OCI-LY7 (cell line): ENCODE measurements at regions not wholly inside any gene's neighbourhood (a gene's known extent, or its start where the extent isn't known, plus 50 kb on each side); places are given as distances from the start of the nearest gene placed in this dataset.

Experiments
- BruUV-seq: library from RNA; stranded (reverse); fragments of 400-500 nt; replicated peaks from 2 replicates; lab custom pipeline; 2021; lab: Mats Ljungman, UMichigan
- CTCF ChIA-PET: fragments of 300-600 bp; sonication (Branson Sonifier 250); formaldehyde crosslinking; loops from one replicate; lab custom pipeline; 2022; ENCODE audit warnings: antibody characterized with exemption; ENCODE audit not compliant: unreplicated experiment; lab: Charles Lee
- POLR2A ChIA-PET: fragments of 300-600 bp; sonication (Branson Sonifier 250); formaldehyde crosslinking; loops from one replicate; lab custom pipeline; 2022; ENCODE audit warnings: antibody characterized with exemption; lab: Charles Lee
- DNase-seq: peaks from one replicate; pipeline ENCODE4 v3.0.0-alpha.2; 2015; ENCODE audit warnings: low spot score
- H2AFZ ChIP-seq: fragments of 200-600 bp; sonication (generic), shearing (Covaris generic); 2 replicates; pipeline ENCODE4 v1.6.1; 2014; ENCODE audit warnings: mild to moderate bottlenecking, antibody characterized with exemption, low read length, moderate library complexity
- H3K27ac ChIP-seq: fragments of 200-600 bp; sonication (generic); 2 replicates; pipeline ENCODE4 v1.5.1; 2014; ENCODE audit warnings: mixed run types, low read depth, mild to moderate bottlenecking, moderate library complexity, low read length, inconsistent platforms; ENCODE audit not compliant: poor library complexity, severe bottlenecking
- H3K36me3 ChIP-seq: fragments of 200-600 bp; sonication (generic); 2 replicates; pipeline ENCODE4 v1.6.1; 2014; ENCODE audit warnings: mild to moderate bottlenecking, antibody characterized with exemption, low read length, moderate library complexity, mixed read lengths; ENCODE audit not compliant: insufficient read depth
- H3K4me1 ChIP-seq: fragments of 200-600 bp; sonication (generic); 2 replicates; pipeline ENCODE4 v1.5.1; 2014; ENCODE audit warnings: mild to moderate bottlenecking, low read length; ENCODE audit not compliant: insufficient read depth, poor library complexity, severe bottlenecking
- H3K4me2 ChIP-seq: fragments of 200-600 bp; sonication (generic); 2 replicates; pipeline ENCODE4 v1.6.1; 2014; ENCODE audit warnings: mild to moderate bottlenecking, low read length
- H3K4me3 ChIP-seq: fragments of 200-600 bp; sonication (generic); 2 replicates; pipeline ENCODE4 v1.5.1; 2014; ENCODE audit warnings: mild to moderate bottlenecking, low read depth, low read length; ENCODE audit not compliant: poor library complexity, severe bottlenecking
- H3K79me2 ChIP-seq: fragments of 200-600 bp; sonication (generic); 2 replicates; pipeline ENCODE4 v1.6.1; 2016; ENCODE audit warnings: low read depth, mild to moderate bottlenecking, low read length, moderate library complexity, mixed read lengths; ENCODE audit not compliant: insufficient read depth
- H3K9me2 ChIP-seq: fragments of 200-600 bp; sonication (generic); 2 replicates; pipeline ENCODE4 v1.6.1; 2016; ENCODE audit warnings: mild to moderate bottlenecking, low read length, mixed read lengths; ENCODE audit not compliant: insufficient read depth
- H3K9me3 ChIP-seq: fragments of 200-600 bp; sonication (generic); 2 replicates; pipeline ENCODE4 v1.6.1; 2014; ENCODE audit warnings: mild to moderate bottlenecking, mixed run types, low read length, mixed read lengths
- H4K20me1 ChIP-seq: fragments of 200-600 bp; sonication (generic); 2 replicates; pipeline ENCODE4 v1.6.1; 2014; ENCODE audit warnings: mild to moderate bottlenecking, antibody characterized with exemption, low read length, moderate library complexity, mixed read lengths; ENCODE audit not compliant: insufficient read depth
- EZH2phosphoT487 ChIP-seq: fragments of 200-600 bp; sonication (generic); IDR thresholded peaks from 2 replicates; pipeline ENCODE4 v1.6.1; 2018; ENCODE audit warnings: low read depth, borderline replicate concordance, mild to moderate bottlenecking, mixed run types, antibody characterized with exemption, low read length, moderate library complexity, mixed read lengths
- intact Hi-C: fragments of 100-400 bp; cut with micrococcal nuclease; formaldehyde crosslinking; loops from one replicate; pipeline ENCODE4 v1.10.0; 2022; ENCODE audit not compliant: unreplicated experiment
- TF ChIP-seq, protein P1 (sequence below): fragments of 200-600 bp; sonication (generic); conservative IDR thresholded peaks from 2 replicates; pipeline ENCODE4 v1.5.1; 2014; ENCODE audit warnings: mild to moderate bottlenecking, antibody characterized with exemption, low read length, moderate library complexity, mixed read lengths

DNA sequence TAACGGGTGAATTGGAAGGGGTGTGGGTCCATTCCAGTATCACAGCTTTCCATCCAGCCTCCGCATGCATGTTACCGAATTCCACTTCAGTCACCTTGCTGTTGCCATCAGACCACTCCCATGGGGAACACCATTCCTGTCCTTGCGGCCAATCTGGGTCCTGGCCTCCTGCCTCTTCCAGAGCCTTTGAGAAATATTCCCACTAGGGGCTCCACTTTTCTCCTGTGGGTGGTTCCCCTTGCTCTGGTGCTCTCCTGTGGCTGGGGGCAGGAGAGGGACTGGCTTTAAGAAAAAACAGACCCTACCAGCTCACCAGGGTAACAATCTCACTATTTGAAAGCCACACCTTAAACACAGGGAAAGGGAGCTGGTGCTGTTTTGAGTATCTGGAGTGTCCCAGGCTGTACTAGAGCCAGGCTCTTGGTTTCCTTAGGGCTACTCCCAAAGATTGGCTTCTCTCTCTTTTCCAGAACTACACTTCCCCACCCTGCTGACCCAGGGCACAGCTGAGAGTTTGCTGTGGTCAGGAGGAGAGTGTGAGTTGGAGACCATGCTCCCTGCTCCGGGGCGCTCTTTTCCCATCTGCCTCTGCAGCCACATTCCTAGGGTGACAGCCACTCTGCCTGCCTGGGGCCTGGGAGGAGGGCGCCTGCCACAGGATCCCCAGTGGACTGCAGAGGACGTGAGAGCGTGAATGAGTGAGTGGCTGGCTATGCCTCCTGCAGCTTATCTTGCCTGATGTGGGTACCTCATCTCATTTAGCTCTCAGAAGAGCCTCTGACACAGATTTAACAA, 460.8 kb upstream of the HS6ST1 start:
- CTCF ChIA-PET = no interaction called here
- H3K9me2 ChIP-seq = no peaks in the 10 kb centered on the region
- no peak for TF ChIP-seq EZH2phosphoT487
- TF ChIP-seq, protein P1, sequence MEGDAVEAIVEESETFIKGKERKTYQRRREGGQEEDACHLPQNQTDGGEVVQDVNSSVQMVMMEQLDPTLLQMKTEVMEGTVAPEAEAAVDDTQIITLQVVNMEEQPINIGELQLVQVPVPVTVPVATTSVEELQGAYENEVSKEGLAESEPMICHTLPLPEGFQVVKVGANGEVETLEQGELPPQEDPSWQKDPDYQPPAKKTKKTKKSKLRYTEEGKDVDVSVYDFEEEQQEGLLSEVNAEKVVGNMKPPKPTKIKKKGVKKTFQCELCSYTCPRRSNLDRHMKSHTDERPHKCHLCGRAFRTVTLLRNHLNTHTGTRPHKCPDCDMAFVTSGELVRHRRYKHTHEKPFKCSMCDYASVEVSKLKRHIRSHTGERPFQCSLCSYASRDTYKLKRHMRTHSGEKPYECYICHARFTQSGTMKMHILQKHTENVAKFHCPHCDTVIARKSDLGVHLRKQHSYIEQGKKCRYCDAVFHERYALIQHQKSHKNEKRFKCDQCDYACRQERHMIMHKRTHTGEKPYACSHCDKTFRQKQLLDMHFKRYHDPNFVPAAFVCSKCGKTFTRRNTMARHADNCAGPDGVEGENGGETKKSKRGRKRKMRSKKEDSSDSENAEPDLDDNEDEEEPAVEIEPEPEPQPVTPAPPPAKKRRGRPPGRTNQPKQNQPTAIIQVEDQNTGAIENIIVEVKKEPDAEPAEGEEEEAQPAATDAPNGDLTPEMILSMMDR = no peak
- BruUV-seq = no TSS peak
- no peak overlapping the region for H2AFZ ChIP-seq
- no peaks in the 10 kb centered on the region for H4K20me1 ChIP-seq
- no peak for DNase-seq
- H3K4me1 ChIP-seq = no peaks in the 10 kb centered on the region
- H3K4me3 ChIP-seq = no peak overlapping the region
- POLR2A ChIA-PET = interaction anchor here (0.9 kb wide), 1 partner anchor 39 kb away, joined by 3 read pairs; no protein-coding TSS in a partner anchor
- H3K4me2 ChIP-seq = no peak overlapping the region
- H3K9me3 ChIP-seq = no peaks in the 10 kb centered on the region
- intact Hi-C loops = no loop called here
- no peaks in the 10 kb centered on the region for H3K36me3 ChIP-seq
- no peak overlapping the region for H3K27ac ChIP-seq
- no peaks in the 10 kb centered on the region for H3K79me2 ChIP-seq

DNA sequence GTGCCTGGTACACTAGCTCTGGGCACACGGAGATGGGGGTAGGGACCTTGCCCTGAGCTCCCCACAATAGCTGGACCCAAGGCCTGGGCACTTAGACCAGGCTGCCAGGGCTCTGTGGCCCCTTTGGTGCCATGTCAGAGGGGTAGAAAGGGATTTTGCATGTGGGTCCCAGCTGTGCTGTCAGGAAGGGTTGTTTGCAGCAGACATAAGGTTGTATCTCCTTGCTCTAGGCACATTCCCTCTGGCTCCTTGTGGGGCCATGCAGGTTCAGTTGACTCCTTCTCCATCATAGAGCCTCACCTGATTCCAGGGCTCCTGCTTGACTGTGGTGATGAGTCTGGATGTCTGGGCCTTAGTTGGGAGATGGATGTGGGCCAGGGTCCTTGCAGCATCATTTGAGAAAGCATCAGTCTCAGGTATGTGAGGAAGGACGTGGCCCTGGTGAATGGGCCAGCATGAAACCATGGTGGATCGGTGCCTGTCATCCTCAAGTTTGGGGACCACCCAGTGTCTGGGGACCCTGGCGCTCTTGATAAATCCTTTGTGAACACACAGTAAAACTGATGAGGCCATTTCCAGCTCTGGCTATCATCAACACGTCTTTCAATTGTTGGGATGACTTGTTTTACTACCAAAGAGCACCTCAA, 461.9 kb upstream of the HS6ST1 start:
- no peak overlapping the region for H3K27ac ChIP-seq
- no peak overlapping the region for H3K4me3 ChIP-seq
- POLR2A ChIA-PET = interaction anchor here (0.9 kb wide), 1 partner anchor 38 kb away, joined by 3 read pairs; no protein-coding TSS in a partner anchor
- no peaks in the 10 kb centered on the region for H3K36me3 ChIP-seq
- no TSS peak for BruUV-seq
- no peaks in the 10 kb centered on the region for H3K79me2 ChIP-seq
- CTCF ChIA-PET = no interaction called here
- H2AFZ ChIP-seq = no peak overlapping the region
- TF ChIP-seq, protein P1 = no peak
- no peak for TF ChIP-seq EZH2phosphoT487
- no peak overlapping the region for H3K4me2 ChIP-seq
- DNase-seq = no peak
- no peaks in the 10 kb centered on the region for H3K4me1 ChIP-seq
- no peaks in the 10 kb centered on the region for H3K9me3 ChIP-seq
- no peaks in the 10 kb centered on the region for H3K9me2 ChIP-seq
- intact Hi-C loops = no loop called here
- no peaks in the 10 kb centered on the region for H4K20me1 ChIP-seq

DNA sequence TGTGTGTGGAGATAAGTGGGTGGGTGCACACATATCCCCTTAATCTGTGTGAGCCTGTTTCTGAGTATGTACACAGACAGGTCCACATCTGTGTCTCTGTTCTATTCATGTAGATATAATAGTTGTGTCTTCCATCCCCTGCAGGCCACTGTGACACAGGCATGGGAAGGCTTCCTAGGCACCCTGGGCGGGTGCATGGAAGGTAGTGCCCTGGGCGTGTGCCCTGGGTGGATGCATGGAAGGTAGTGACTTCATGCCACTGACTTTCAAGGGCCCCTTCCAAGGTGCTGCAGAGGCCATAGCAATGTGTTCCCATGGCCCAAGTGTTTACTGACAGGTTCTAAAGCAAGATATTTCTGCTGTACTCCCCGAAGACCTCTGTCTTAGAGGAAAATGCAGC, 462.5 kb upstream of the HS6ST1 start:
- no peak overlapping the region for H3K4me2 ChIP-seq
- CTCF ChIA-PET = no interaction called here

More for the DNA sequence above, 462.5 kb upstream of the HS6ST1 start:
- H3K4me3 ChIP-seq = no peak overlapping the region
- H3K27ac ChIP-seq = no peak overlapping the region
- no peaks in the 10 kb centered on the region for H3K9me2 ChIP-seq
- H4K20me1 ChIP-seq = no peaks in the 10 kb centered on the region
- BruUV-seq = no TSS peak
- POLR2A ChIA-PET = no interaction called here
- TF ChIP-seq, protein P1 = no peak
- TF ChIP-seq EZH2phosphoT487 = no peak
- H3K79me2 ChIP-seq = no peaks in the 10 kb centered on the region
- H3K4me1 ChIP-seq = no peaks in the 10 kb centered on the region
- intact Hi-C loops = no loop called here
- no peak overlapping the region for H2AFZ ChIP-seq
- no peaks in the 10 kb centered on the region for H3K36me3 ChIP-seq
- DNase-seq = no peak
- no peaks in the 10 kb centered on the region for H3K9me3 ChIP-seq
